GM23248 (cell line): ENCODE measurements at regions not wholly inside any gene's neighbourhood (a gene's known extent, or its start where the extent isn't known, plus 50 kb on each side); places are given as distances from the start of the nearest gene placed in this dataset.

ENCODE experiments used
- DNase-seq: peaks from one replicate; pipeline ENCODE4 v3.0.0-alpha.2; 2015
- H2AFZ ChIP-seq: fragments of 200-600 bp; sonication (generic); 2 replicates; pipeline ENCODE4 v1.6.1; 2016; ENCODE audit warnings: antibody characterized with exemption
- H3F3A ChIP-seq: fragments of 200-600 bp; sonication (generic); 2 replicates; pipeline ENCODE4 v1.6.1; 2016; ENCODE audit warnings: mild to moderate bottlenecking, antibody characterized with exemption, mixed run types; ENCODE audit not compliant: insufficient read depth
- H3K27ac ChIP-seq: fragments of 200-600 bp; sonication (generic); 2 replicates; pipeline ENCODE4 v1.5.1; 2016; ENCODE audit warnings: mild to moderate bottlenecking
- H3K27me3 ChIP-seq: fragments of 200-600 bp; sonication (generic); replicated peaks from 2 replicates; pipeline ENCODE4 v1.6.1; 2016; ENCODE audit warnings: mild to moderate bottlenecking; ENCODE audit not compliant: insufficient read depth
- H3K36me3 ChIP-seq: fragments of 200-600 bp; sonication (generic); 2 replicates; pipeline ENCODE4 v1.6.1; 2016; ENCODE audit warnings: low read depth, mild to moderate bottlenecking
- H3K4me1 ChIP-seq: fragments of 200-600 bp; sonication (generic); 2 replicates; pipeline ENCODE4 v1.6.1; 2016; ENCODE audit warnings: mild to moderate bottlenecking; ENCODE audit not compliant: insufficient read depth
- H3K4me2 ChIP-seq: fragments of 200-600 bp; sonication (generic); one replicate; pipeline ENCODE4 v1.6.1; 2016; ENCODE audit warnings: mild to moderate bottlenecking; ENCODE audit not compliant: unreplicated experiment
- H3K4me3 ChIP-seq: fragments of 200-600 bp; sonication (generic); 2 replicates; pipeline ENCODE4 v1.5.1; 2016; ENCODE audit warnings: mild to moderate bottlenecking
- H3K79me2 ChIP-seq: fragments of 200-600 bp; sonication (generic); 2 replicates; pipeline ENCODE4 v1.6.1; 2016; ENCODE audit warnings: mild to moderate bottlenecking; ENCODE audit not compliant: insufficient read depth
- H3K9ac ChIP-seq: fragments of 200-600 bp; sonication (generic); 2 replicates; pipeline ENCODE4 v1.6.1; 2016; ENCODE audit warnings: mild to moderate bottlenecking
- H3K9me2 ChIP-seq: fragments of 200-600 bp; sonication (generic); 2 replicates; pipeline ENCODE4 v1.6.1; 2016; ENCODE audit warnings: mixed run types, mild to moderate bottlenecking, moderate library complexity; ENCODE audit not compliant: insufficient read depth
- H3K9me3 ChIP-seq: fragments of 200-600 bp; sonication (generic); one replicate; pipeline ENCODE4 v1.6.1; 2017; ENCODE audit warnings: low read depth
- H4K20me1 ChIP-seq: fragments of 200-600 bp; sonication (generic); 2 replicates; pipeline ENCODE4 v1.6.0; 2016; ENCODE audit not compliant: insufficient read depth
- EZH2 ChIP-seq: fragments of 200-600 bp; sonication (generic); IDR thresholded peaks from 2 replicates; pipeline ENCODE4 v1.6.1; 2018; ENCODE audit warnings: antibody characterized with exemption, mild to moderate bottlenecking; ENCODE audit not compliant: insufficient read depth, poor library complexity, severe bottlenecking
- EZH2phosphoT487 ChIP-seq: fragments of 200-600 bp; sonication (generic); IDR thresholded peaks from 2 replicates; pipeline ENCODE4 v1.6.1; 2018; ENCODE audit warnings: antibody characterized with exemption, moderate library complexity, mild to moderate bottlenecking, low read depth; ENCODE audit not compliant: insufficient read depth
- WGBS, 2 experiments: methylation state at CpG; one replicate each; pipeline ENCODE4 v1.1.6; 2015 to 2017; ENCODE audit warnings: low lambda C conversion rate in 2 of 2, low coverage in 1 of 2; ENCODE audit errors: missing lambda C conversion rate in 2 of 2; 5-methylcytosine and 5-hydroxymethylcytosine counted together
- in situ Hi-C: fragments of 300-500 bp; cut with MboI; formaldehyde crosslinking; loops from 2 replicates; pipeline ENCODE4 v1.15.0; 2020

DNA sequence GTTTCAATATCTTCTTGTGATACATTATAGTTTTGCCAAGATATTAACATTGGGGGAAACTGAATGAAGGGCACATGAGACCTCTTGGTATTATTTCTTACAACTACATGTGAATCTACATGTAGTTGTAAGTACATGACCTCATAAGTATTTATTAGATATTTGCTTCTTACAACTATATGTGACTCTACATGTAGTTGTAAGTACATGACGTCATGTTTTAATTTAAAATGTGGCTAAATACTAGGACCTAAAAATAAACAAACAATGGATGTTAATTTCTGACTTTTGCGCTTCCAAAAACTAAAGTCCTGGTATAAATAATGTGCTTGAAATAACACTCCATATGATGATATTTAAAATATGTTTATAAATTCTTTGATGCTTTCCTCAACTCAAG lies 190.2 kb downstream of the CBLL2 start:
- Histone ChIP-seq H3K79me2 (no peaks in the 10 kb centered on the region), H3F3A (no peaks in the 10 kb centered on the region), H3K9ac (no peak overlapping the region), H3K4me1 (no peaks in the 10 kb centered on the region), H3K4me2 (no peak overlapping the region), H3K4me3 (no peak overlapping the region), H3K9me3 (no peaks in the 10 kb centered on the region), H3K9me2 (no peaks in the 10 kb centered on the region), H3K27me3 (no peaks in the 10 kb centered on the region), H3K36me3 (no peaks in the 10 kb centered on the region), H4K20me1 (no peaks in the 10 kb centered on the region), H3K27ac (no peak overlapping the region), H2AFZ (no peak overlapping the region)
- 90 to 100% methylated on average over 2 of the region's 2 CpGs for WGBS, 2 experiments
- DNase-seq: no peak
- no peak for TF ChIP-seq EZH2
- no peak for TF ChIP-seq EZH2phosphoT487
- in situ Hi-C loops: no loop called here

DNA sequence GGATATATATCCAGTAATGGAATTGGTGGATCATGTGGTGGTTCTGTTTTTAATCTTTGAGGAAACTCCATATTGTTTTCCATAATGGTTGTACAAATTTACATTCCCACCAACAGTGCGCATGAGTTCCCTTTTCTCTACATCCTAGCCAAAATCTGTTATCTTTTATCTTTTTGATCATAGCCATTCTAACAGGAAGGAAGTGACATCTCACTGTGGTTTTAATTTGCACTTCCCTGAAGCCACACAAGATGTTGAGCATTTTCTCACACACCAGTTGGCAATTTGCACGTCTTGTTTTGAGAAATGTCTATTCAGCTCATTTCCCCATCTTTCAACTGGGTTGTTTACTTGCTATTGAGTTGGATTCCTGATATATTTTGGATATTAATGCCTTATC lies 194.9 kb downstream of the CBLL2 start:
- 18 to 27% methylated on average over 2 of the region's 2 CpGs for WGBS, 2 experiments
- Histone ChIP-seq H3K9me3 (no peaks in the 10 kb centered on the region), H3K9me2 (no peaks in the 10 kb centered on the region), H3K9ac (no peak overlapping the region), H3K4me2 (no peak overlapping the region), H2AFZ (no peak overlapping the region), H3K79me2 (no peaks in the 10 kb centered on the region), H3K36me3 (no peaks in the 10 kb centered on the region), H3F3A (no peaks in the 10 kb centered on the region), H3K27me3 (no peaks in the 10 kb centered on the region), H4K20me1 (no peaks in the 10 kb centered on the region), H3K4me1 (no peaks in the 10 kb centered on the region), H3K4me3 (no peak overlapping the region), H3K27ac (no peak overlapping the region)
- TF ChIP-seq EZH2phosphoT487 (no peak), EZH2 (no peak)
- no peak for DNase-seq
- in situ Hi-C loops: no loop called here

GRCh38 chrX:22481436-22481835 lies 208.7 kb downstream of the CBLL2 start:
- TF ChIP-seq EZH2phosphoT487 (no peak), EZH2 (no peak)
- Histone ChIP-seq H3K27me3 (no peaks in the 10 kb centered on the region), H3K79me2 (no peaks in the 10 kb centered on the region), H3K4me1 (no peaks in the 10 kb centered on the region), H3K27ac (no peak overlapping the region), H2AFZ (no peak overlapping the region), H4K20me1 (no peaks in the 10 kb centered on the region), H3K9me2 (no peaks in the 10 kb centered on the region), H3K9me3 (no peaks in the 10 kb centered on the region), H3K4me2 (no peak overlapping the region), H3K4me3 (no peak overlapping the region), H3K36me3 (no peaks in the 10 kb centered on the region), H3K9ac (no peak overlapping the region), H3F3A (no peaks in the 10 kb centered on the region)
- WGBS, 2 experiments: 48 to 58% methylated on average over 2 of the region's 2 CpGs
- in situ Hi-C loops: no loop called here
- no peak for DNase-seq

DNA sequence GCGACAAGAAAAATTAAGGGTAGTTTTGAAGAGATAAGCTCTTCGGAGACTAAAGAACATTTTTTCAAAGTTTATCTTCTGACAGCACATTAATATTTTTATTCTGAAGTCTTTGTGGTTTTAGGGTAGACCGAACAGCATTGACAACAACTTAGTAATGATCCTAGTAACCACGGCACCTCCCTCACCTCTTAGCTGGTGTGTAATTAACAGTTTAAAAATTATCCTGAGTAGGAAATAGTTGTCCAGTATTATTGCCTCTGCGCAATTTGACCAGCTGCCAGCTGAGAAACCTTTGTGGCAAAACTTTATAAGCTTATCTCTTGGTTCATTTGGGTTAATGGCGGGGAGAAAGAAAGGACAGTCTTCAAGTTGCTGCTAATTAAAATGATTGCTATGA lies 213.6 kb downstream of the CBLL2 start:
- DNase-seq: no peak
- Histone ChIP-seq H3F3A (no peaks in the 10 kb centered on the region), H3K9me2 (no peaks in the 10 kb centered on the region), H3K36me3 (no peaks in the 10 kb centered on the region), H3K79me2 (no peaks in the 10 kb centered on the region), H4K20me1 (no peaks in the 10 kb centered on the region), H3K4me2 (no peak overlapping the region), H3K27me3 (no peaks in the 10 kb centered on the region), H3K27ac (no peak overlapping the region), H3K4me3 (no peak overlapping the region), H3K9ac (no peak overlapping the region), H3K9me3 (no peaks in the 10 kb centered on the region), H3K4me1 (no peaks in the 10 kb centered on the region), H2AFZ (no peak overlapping the region)
- WGBS, 2 experiments: 52 to 60% methylated on average over 6 of the region's 6 CpGs
- in situ Hi-C loops: no loop called here
- TF ChIP-seq EZH2 (no peak), EZH2phosphoT487 (no peak)

DNA sequence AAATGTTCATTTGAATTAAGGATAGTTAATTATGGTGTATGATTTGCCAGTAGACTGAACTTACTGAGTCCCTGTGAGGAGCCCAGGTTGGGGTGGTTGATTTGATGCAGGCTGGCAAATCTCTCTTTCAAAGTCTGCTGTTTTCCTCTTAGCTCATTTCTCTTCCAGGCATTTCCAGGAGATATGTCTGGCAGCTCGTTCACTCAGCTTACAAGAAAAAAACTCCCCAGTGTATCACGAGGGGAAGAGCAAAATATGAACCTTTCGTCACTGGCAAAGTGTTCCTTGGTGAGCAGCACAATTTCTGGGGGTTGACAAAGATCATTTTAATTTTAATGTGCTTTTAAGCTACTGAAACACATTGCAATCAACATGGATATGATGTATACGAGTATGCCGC lies 244.2 kb downstream of the CBLL2 start:
- H3K9me2 ChIP-seq: no peaks in the 10 kb centered on the region
- no peak overlapping the region for H3K27ac ChIP-seq
- H2AFZ ChIP-seq: no peak overlapping the region
- no peaks in the 10 kb centered on the region for H3K79me2 ChIP-seq
- TF ChIP-seq EZH2 (no peak), EZH2phosphoT487 (no peak)
- H3K4me3 ChIP-seq: no peak overlapping the region
- H3K27me3 ChIP-seq: no peaks in the 10 kb centered on the region
- no peak for DNase-seq
- H3K9ac ChIP-seq: no peak overlapping the region
- H3F3A ChIP-seq: no peaks in the 10 kb centered on the region
- H3K9me3 ChIP-seq: no peaks in the 10 kb centered on the region
- no peaks in the 10 kb centered on the region for H3K36me3 ChIP-seq
- no peaks in the 10 kb centered on the region for H4K20me1 ChIP-seq
- WGBS, 2 experiments: 33 to 38% methylated on average over 4 to 5 of the region's 5 CpGs
- H3K4me2 ChIP-seq: no peak overlapping the region
- no peaks in the 10 kb centered on the region for H3K4me1 ChIP-seq
- in situ Hi-C loops: no loop called here
